Esophagus muscularis mucosa (tissue), 4 donors: ENCODE measurements at regions not wholly inside any gene's neighbourhood (a gene's known extent, or its start where the extent isn't known, plus 50 kb on each side); places are given as distances from the start of the nearest gene placed in this dataset.

Source experiments
- DNase-seq: peaks from one replicate; pipeline ENCODE4 v3.0.0-alpha.2; 2017; ENCODE audit errors: extremely low spot score
- H3K27ac ChIP-seq, 4 donors: fragments of 200-600 bp; sonication (generic); replicated peaks in 1 of 4; 1 replicate in 3 of 4; 2 replicates in 1 of 4; pipeline ENCODE4 v1.5.1; 2016 to 2019; ENCODE audit warnings: mild to moderate bottlenecking in 1 of 4
- H3K27me3 ChIP-seq, 4 donors: fragments of 200-600 bp; sonication (generic); one replicate each; pipeline versions ENCODE4 v1.5.1 to v1.6.0; 2016 to 2019
- H3K36me3 ChIP-seq, 4 donors: fragments of 200-600 bp; sonication (generic); one replicate each; pipeline ENCODE4 v1.5.1; 2016 to 2019
- H3K4me1 ChIP-seq, 4 donors: fragments of 200-600 bp; sonication (generic); one replicate each; pipeline ENCODE4 v1.5.1; 2016 to 2019
- H3K4me3 ChIP-seq, 4 donors: fragments of 200-600 bp; sonication (generic); 1 replicate in 2 of 4; 2 replicates in 2 of 4; pipeline ENCODE4 v1.5.1; 2016 to 2019; ENCODE audit warnings: mild to moderate bottlenecking in 4 of 4, moderate library complexity in 1 of 4
- H3K9me3 ChIP-seq, 4 donors: fragments of 200-600 bp; sonication (generic); 1 replicate in 3 of 4; 2 replicates in 1 of 4; pipeline ENCODE4 v1.5.1; 2016 to 2019
- EP300 ChIP-seq: sonication (generic); formaldehyde crosslinking; IDR thresholded peaks from one replicate; pipeline ENCODE4 v1.6.1; 2017; ENCODE audit warnings: antibody characterized with exemption
- POLR2A ChIP-seq: fragments of 450-650 bp; IDR thresholded peaks from one replicate; pipeline ENCODE4 v1.6.1; 2017; ENCODE audit warnings: antibody characterized with exemption, moderate library complexity, mild to moderate bottlenecking, low read depth
- POLR2AphosphoS5 ChIP-seq, 2 donors: sonication (generic); formaldehyde crosslinking; IDR thresholded peaks; one replicate each; pipeline ENCODE4 v1.6.1; 2017; ENCODE audit warnings: antibody characterized with exemption in 2 of 2
- WGBS: methylation state at CpG from one replicate; pipeline ENCODE4 v1.1.5; 2018; 5-methylcytosine and 5-hydroxymethylcytosine counted together
- intact Hi-C: fragments of 100-400 bp; cut with DNase I; formaldehyde crosslinking; loops from one replicate; pipeline ENCODE4 v1.15.1; 2023
- TF ChIP-seq, protein P1 (sequence below), 3 experiments: fragments of 200-600 bp in 2 of 3; fragments of 450-650 bp in 1 of 3; sonication (generic) in 2 of 3; IDR thresholded peaks; one replicate each; pipeline ENCODE4 v1.5.1; 2017 to 2019; ENCODE audit warnings: antibody characterized with exemption in 3 of 3, mild to moderate bottlenecking in 2 of 3, moderate library complexity in 1 of 3

DNA sequence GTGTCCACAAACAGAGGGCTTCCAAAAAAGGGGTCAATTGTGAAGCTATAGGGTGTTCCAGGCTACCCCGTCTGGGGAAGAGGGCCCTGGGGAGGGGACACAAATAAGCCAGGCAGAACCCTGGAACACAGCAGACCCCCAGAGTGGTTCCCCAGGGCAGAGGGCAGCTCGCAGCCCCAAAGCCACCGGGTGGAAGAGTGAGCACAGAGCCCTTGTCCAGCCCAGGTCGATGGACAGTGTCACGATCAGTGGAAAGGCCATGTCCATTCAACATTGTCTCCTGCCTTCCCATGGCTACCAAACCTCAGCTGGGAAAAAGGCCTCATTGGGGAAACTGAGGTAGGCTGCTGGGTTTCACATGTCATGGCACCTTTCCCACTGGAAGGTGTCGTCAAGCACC, 131.4 kb downstream of the DICER1 start:
- TF ChIP-seq, protein P1, sequence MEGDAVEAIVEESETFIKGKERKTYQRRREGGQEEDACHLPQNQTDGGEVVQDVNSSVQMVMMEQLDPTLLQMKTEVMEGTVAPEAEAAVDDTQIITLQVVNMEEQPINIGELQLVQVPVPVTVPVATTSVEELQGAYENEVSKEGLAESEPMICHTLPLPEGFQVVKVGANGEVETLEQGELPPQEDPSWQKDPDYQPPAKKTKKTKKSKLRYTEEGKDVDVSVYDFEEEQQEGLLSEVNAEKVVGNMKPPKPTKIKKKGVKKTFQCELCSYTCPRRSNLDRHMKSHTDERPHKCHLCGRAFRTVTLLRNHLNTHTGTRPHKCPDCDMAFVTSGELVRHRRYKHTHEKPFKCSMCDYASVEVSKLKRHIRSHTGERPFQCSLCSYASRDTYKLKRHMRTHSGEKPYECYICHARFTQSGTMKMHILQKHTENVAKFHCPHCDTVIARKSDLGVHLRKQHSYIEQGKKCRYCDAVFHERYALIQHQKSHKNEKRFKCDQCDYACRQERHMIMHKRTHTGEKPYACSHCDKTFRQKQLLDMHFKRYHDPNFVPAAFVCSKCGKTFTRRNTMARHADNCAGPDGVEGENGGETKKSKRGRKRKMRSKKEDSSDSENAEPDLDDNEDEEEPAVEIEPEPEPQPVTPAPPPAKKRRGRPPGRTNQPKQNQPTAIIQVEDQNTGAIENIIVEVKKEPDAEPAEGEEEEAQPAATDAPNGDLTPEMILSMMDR (IDR thresholded peaks at IDR 0.05), result no peak
- TF ChIP-seq EP300 (no peak), POLR2AphosphoS5 (IDR thresholded peaks at IDR 0.05) (no peak), POLR2A (no peak)
- WGBS, result 83% methylated on average over 1 of the region's 6 CpGs

DNA sequence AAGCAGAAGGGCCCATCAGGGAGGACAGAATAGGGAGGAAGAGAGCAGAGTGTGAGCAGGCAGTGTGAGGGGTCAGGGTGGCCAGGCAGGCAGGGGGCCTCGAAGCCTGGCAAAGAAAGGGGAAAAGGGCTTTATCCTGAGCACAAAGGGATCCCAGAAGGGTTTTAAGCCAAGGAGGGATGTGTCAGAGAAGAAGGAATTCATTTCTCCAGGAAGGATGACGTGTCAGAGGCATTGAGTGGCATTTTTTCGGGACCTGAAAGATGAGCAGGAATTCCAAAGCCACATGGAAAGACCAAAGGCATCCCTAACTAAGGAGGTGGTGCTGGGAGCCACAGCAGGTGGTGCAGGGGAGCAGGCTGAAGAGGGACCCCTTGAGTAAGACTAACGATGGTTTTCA, 132.1 kb downstream of the DICER1 start:
- WGBS, result 76% methylated on average over 4 of the region's 4 CpGs
- peak; percentile 55 for DNase-seq

More for the DNA sequence above, 131.4 kb downstream of the DICER1 start:
- Histone ChIP-seq H3K9me3 (peaks cover 0 to 4% (median 0%) of the 10 kb centered on the region in 4 donors), H3K36me3 (no peaks in the 10 kb centered on the region), H3K27ac (no peak overlapping the region), H3K4me3 (no peak overlapping the region), H3K27me3 (no peaks in the 10 kb centered on the region), H3K4me1 (no peaks in the 10 kb centered on the region)
- peak; percentile 78 for DNase-seq
- intact Hi-C loops, result no loop called here

DNA sequence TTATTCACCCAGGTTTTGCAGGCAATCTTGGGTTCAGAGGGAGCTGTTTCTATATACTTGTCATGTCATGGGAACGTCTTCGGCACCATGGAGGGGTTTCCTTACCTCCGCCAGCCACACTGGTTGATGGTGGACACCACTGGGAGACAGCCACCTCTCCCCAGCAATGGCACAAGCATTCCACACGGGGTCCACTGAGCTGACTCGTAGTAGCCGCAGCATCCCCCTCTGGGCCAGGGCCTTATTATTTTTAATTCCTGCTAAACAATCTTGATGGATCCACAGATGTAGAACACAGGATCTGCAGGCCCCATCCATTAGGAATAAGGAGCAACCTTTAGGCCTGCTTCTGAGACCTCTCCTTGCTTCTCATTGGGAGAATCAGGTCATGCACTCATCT, 132.9 kb downstream of the DICER1 start:
- H3K27ac ChIP-seq, result no peak overlapping the region

More for the DNA sequence above, 132.1 kb downstream of the DICER1 start:
- H3K4me1 ChIP-seq, result no peaks in the 10 kb centered on the region
- H3K4me3 ChIP-seq, result no peak overlapping the region
- no peaks in the 10 kb centered on the region for H3K36me3 ChIP-seq
- intact Hi-C loops, result no loop called here
- H3K9me3 ChIP-seq, result peaks cover 0 to 4% (median 0%) of the 10 kb centered on the region in 4 donors
- H3K27ac ChIP-seq, result no peak overlapping the region
- TF ChIP-seq, protein P1 (IDR thresholded peaks at IDR 0.05), result no peak
- no peak for TF ChIP-seq POLR2AphosphoS5 (IDR thresholded peaks at IDR 0.05)
- TF ChIP-seq EP300, result no peak
- no peak for TF ChIP-seq POLR2A
- no peaks in the 10 kb centered on the region for H3K27me3 ChIP-seq

DNA sequence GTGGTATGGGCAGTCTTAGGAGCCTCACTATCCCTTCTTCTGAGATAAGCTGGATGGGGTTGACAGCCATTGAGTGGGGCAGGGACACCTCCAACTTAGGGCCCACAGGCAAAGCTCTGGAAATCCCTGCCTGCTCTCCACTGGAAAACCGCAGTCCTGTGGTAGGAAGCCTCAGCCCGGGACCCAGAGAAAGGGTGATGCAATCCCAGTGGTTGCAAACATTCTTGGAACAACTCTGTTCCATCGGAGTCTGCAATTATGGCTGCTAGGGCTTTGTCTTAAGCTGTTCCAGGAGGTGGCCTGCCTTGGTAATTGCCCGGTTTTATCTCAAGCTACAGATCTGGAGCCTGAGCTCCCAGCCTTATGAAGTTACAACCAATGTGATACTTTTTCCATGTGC, 133.4 kb downstream of the DICER1 start:
- H3K36me3 ChIP-seq, result no peaks in the 10 kb centered on the region
- intact Hi-C loops, result no loop called here
- H3K27ac ChIP-seq, result no peak overlapping the region
- no peaks in the 10 kb centered on the region for H3K4me1 ChIP-seq
- peaks cover 0 to 4% (median 0%) of the 10 kb centered on the region in 4 donors for H3K9me3 ChIP-seq
- TF ChIP-seq, protein P1 (IDR thresholded peaks at IDR 0.05), result no peak
- TF ChIP-seq EP300 (no peak), POLR2AphosphoS5 (IDR thresholded peaks at IDR 0.05) (no peak), POLR2A (no peak)
- peak; percentile 80 for DNase-seq
- no peaks in the 10 kb centered on the region for H3K27me3 ChIP-seq
- no peak overlapping the region for H3K4me3 ChIP-seq
- 86% methylated on average over 4 of the region's 4 CpGs for WGBS

More for the DNA sequence above, 132.9 kb downstream of the DICER1 start:
- Histone ChIP-seq H3K4me1 (no peaks in the 10 kb centered on the region), H3K27me3 (no peaks in the 10 kb centered on the region), H3K9me3 (peaks cover 0 to 4% (median 0%) of the 10 kb centered on the region in 4 donors), H3K4me3 (no peak overlapping the region), H3K36me3 (no peaks in the 10 kb centered on the region)
- peak; percentile 64 for DNase-seq
- 98% methylated on average over 6 of the region's 6 CpGs for WGBS
- intact Hi-C loops, result no loop called here
- TF ChIP-seq POLR2AphosphoS5 (IDR thresholded peaks at IDR 0.05) (no peak), EP300 (no peak), POLR2A (no peak)
- TF ChIP-seq, protein P1 (IDR thresholded peaks at IDR 0.05), result no peak

DNA sequence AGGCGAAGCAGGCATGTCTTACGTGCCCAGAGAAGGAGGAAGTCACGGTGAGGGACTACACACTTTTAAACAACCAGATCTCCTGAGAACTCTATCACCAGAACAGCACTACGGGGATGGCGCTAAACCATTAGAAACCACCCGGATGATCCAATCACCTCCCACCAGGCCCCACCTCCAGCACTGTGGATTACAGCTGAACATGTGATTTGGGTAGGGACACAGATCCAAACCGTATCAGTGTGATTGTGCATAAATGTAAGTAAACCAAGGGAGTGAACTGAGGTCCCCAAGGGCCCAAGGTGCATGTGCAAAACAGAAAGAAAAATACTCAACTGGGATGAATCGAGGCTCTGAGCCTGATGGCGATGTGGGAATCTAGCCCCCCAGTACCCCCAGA, 134.2 kb downstream of the DICER1 start:
- TF ChIP-seq, protein P1 (IDR thresholded peaks at IDR 0.05), result no peak
- no peak for TF ChIP-seq POLR2AphosphoS5 (IDR thresholded peaks at IDR 0.05)
- no peak for TF ChIP-seq POLR2A
- no peak for TF ChIP-seq EP300
- DNase-seq, result peak; percentile 62
- Histone ChIP-seq H3K9me3 (peaks cover 0 to 4% (median 0%) of the 10 kb centered on the region in 4 donors), H3K27me3 (no peaks in the 10 kb centered on the region), H3K36me3 (no peaks in the 10 kb centered on the region), H3K4me3 (no peak overlapping the region), H3K27ac (no peak overlapping the region), H3K4me1 (no peaks in the 10 kb centered on the region)
- intact Hi-C loops, result no loop called here
- WGBS, result 93% methylated on average over 9 of the region's 9 CpGs
